Suprapubic skin (tissue), 4 donors: ENCODE measurements at regions not wholly inside any gene's neighbourhood (a gene's known extent, or its start where the extent isn't known, plus 50 kb on each side); places are given as distances from the start of the nearest gene placed in this dataset.

Source experiments
- EP300 ChIP-seq: sonication (generic); formaldehyde crosslinking; IDR thresholded peaks from one replicate; pipeline ENCODE4 v1.6.1; 2017; ENCODE audit warnings: antibody characterized with exemption
- POLR2A ChIP-seq, 2 donors: fragments of 450-650 bp; IDR thresholded peaks; one replicate each; pipeline ENCODE4 v1.6.1; 2017; ENCODE audit warnings: antibody characterized with exemption in 2 of 2, mild to moderate bottlenecking in 2 of 2, moderate library complexity in 2 of 2
- POLR2AphosphoS5 ChIP-seq, 3 donors: sonication (generic); formaldehyde crosslinking; IDR thresholded peaks; one replicate each; pipeline ENCODE4 v1.6.1; 2017; ENCODE audit warnings: antibody characterized with exemption in 3 of 3
- TF ChIP-seq, protein P1 (sequence below), 2 donors: fragments of 200-600 bp in 1 of 2; fragments of 450-650 bp in 1 of 2; sonication (generic) in 1 of 2; IDR thresholded peaks; one replicate each; pipeline ENCODE4 v1.5.1; 2016 to 2019; ENCODE audit warnings: antibody characterized with exemption in 2 of 2, mild to moderate bottlenecking in 1 of 2, moderate library complexity in 1 of 2

- TF ChIP-seq, protein P1, sequence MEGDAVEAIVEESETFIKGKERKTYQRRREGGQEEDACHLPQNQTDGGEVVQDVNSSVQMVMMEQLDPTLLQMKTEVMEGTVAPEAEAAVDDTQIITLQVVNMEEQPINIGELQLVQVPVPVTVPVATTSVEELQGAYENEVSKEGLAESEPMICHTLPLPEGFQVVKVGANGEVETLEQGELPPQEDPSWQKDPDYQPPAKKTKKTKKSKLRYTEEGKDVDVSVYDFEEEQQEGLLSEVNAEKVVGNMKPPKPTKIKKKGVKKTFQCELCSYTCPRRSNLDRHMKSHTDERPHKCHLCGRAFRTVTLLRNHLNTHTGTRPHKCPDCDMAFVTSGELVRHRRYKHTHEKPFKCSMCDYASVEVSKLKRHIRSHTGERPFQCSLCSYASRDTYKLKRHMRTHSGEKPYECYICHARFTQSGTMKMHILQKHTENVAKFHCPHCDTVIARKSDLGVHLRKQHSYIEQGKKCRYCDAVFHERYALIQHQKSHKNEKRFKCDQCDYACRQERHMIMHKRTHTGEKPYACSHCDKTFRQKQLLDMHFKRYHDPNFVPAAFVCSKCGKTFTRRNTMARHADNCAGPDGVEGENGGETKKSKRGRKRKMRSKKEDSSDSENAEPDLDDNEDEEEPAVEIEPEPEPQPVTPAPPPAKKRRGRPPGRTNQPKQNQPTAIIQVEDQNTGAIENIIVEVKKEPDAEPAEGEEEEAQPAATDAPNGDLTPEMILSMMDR (IDR thresholded peaks at IDR 0.05) = no peak
- TF ChIP-seq POLR2A (IDR thresholded peaks at IDR 0.05) = no peak
- no peak for TF ChIP-seq POLR2AphosphoS5 (IDR thresholded peaks at IDR 0.05)
- no peak for TF ChIP-seq EP300
These were observed 553.7 kb downstream of the FLRT2 start for GRCh38 chr14:86083616-86084015.
